ENCODE measurements at regions not wholly inside any gene's neighbourhood (a gene's known extent, or its start where the extent isn't known, plus 50 kb on each side); places are given as distances from the start of the nearest gene placed in this dataset.
"Not testable (repeated sequence)": the region's sequence is repeated elsewhere in the genome, so short reads cannot be mapped to it uniquely, and the experiment has no call there.

- Histone ChIP-seq H3K4me1 (ENCODE audit: insufficient read depth) (no peaks in the 10 kb centered on the region), H3K36me3 (ENCODE audit: insufficient read depth) (no peaks in the 10 kb centered on the region), H3K27ac (ENCODE audit: low read depth) (no peak overlapping the region), H3K4me3 (ENCODE audit: low read depth, low read length) (no peak overlapping the region)
- 94% methylated on average over 7 of the region's 7 CpGs for WGBS
- no peak for DNase-seq (ENCODE audit: extremely low spot score)
Observed at GRCh38 chr2:62407401-62407800, 98.6 kb downstream of the TMEM17 start.

GRCh38 chr2:62406573-62407043, 99.4 kb downstream of the TMEM17 start:
- no peaks in the 10 kb centered on the region for H3K36me3 ChIP-seq (ENCODE audit: insufficient read depth)
- no peak overlapping the region for H3K4me3 ChIP-seq (ENCODE audit: low read depth, low read length)
- no peaks in the 10 kb centered on the region for H3K4me1 ChIP-seq (ENCODE audit: insufficient read depth)
- WGBS, result 85% methylated on average over 3 of the region's 3 CpGs
- DNase-seq (ENCODE audit: extremely low spot score), result no peak
- no peak overlapping the region for H3K27ac ChIP-seq (ENCODE audit: low read depth)

GRCh38 chr2:62404913-62405312, 101.1 kb downstream of the TMEM17 start:
- Histone ChIP-seq H3K4me1 (ENCODE audit: insufficient read depth) (no peaks in the 10 kb centered on the region), H3K4me3 (ENCODE audit: low read depth, low read length) (no peak overlapping the region), H3K36me3 (ENCODE audit: insufficient read depth) (no peaks in the 10 kb centered on the region), H3K27ac (ENCODE audit: low read depth) (no peak overlapping the region)
- no peak for DNase-seq (ENCODE audit: extremely low spot score)
- WGBS, result 69% methylated on average over 5 of the region's 5 CpGs

DNA sequence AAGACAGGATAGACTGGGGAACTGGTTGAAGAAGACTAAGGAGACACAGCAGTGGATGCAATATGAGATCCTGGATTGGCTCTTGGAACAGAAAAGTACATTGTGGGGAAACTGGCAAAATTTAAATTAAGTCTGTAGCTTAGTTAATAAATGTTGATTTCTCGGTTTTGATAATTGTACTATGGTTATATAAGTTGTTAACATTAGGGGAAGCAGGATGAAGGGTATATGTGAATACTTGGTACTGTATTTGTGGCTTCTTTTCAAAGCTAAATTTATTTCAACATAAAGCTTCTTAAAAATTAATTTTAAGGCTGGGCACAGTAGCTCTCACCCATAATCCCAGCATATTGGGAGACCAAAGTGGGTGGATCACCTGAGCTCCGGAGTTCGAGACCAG, 103.8 kb downstream of the TMEM17 start:
- DNase-seq (ENCODE audit: extremely low spot score), result no peak
- 61% methylated on average over 3 of the region's 3 CpGs for WGBS
- H3K27ac ChIP-seq (ENCODE audit: low read depth), result no peak overlapping the region

GRCh38 chr2:62398356-62398755, 107.6 kb downstream of the TMEM17 start:
- no peak overlapping the region for H3K4me3 ChIP-seq (ENCODE audit: low read depth, low read length)
- H3K4me1 ChIP-seq (ENCODE audit: insufficient read depth), result no peaks in the 10 kb centered on the region
- 29% methylated on average over 3 of the region's 3 CpGs for WGBS
- H3K36me3 ChIP-seq (ENCODE audit: insufficient read depth), result no peaks in the 10 kb centered on the region
- DNase-seq (ENCODE audit: extremely low spot score), result no peak
- no peak overlapping the region for H3K27ac ChIP-seq (ENCODE audit: low read depth)

More for the DNA sequence above, 103.8 kb downstream of the TMEM17 start:
- Histone ChIP-seq H3K4me1 (ENCODE audit: insufficient read depth) (no peaks in the 10 kb centered on the region), H3K36me3 (ENCODE audit: insufficient read depth) (no peaks in the 10 kb centered on the region), H3K4me3 (ENCODE audit: low read depth, low read length) (no peak overlapping the region)

- Histone ChIP-seq H3K36me3 (ENCODE audit: insufficient read depth) (no peaks in the 10 kb centered on the region), H3K4me1 (ENCODE audit: insufficient read depth) (no peaks in the 10 kb centered on the region), H3K27ac (ENCODE audit: low read depth) (no peak overlapping the region), H3K4me3 (ENCODE audit: low read depth, low read length) (no peak overlapping the region)
- WGBS, result 72% methylated on average over 2 of the region's 2 CpGs
- DNase-seq (ENCODE audit: extremely low spot score), result no peak
Observed at GRCh38 chr2:62396880-62397279, 109.1 kb downstream of the TMEM17 start.

- no peak for DNase-seq (ENCODE audit: extremely low spot score)
- Histone ChIP-seq H3K27ac (ENCODE audit: low read depth) (no peak overlapping the region), H3K4me3 (ENCODE audit: low read depth, low read length) (no peak overlapping the region), H3K36me3 (ENCODE audit: insufficient read depth) (no peaks in the 10 kb centered on the region), H3K4me1 (ENCODE audit: insufficient read depth) (no peaks in the 10 kb centered on the region)
- 85% methylated on average over 3 of the region's 3 CpGs for WGBS
Observed at GRCh38 chr2:62393293-62393692, 112.7 kb downstream of the TMEM17 start.

DNA sequence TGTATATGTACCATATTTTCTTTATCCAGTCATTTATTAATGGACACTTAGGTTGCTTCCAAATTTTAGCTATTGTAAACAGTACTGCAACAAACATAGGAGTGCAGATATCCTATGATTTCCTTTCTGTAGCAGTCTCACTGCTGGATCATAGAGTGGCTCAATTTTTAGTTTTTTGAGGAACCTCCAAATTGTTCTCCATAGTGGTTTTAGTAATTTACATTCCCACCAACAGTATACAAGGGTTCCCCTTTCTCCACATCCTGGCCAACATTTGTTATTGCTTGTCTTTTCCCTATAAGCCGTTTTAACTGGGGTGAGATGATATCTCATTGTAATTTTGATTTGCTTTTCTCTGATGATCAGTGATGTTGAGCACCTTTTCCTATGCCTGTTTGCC, 114.3 kb downstream of the TMEM17 start:
- H3K4me3 ChIP-seq (ENCODE audit: low read depth, low read length), result no peak overlapping the region
- no peak overlapping the region for H3K27ac ChIP-seq (ENCODE audit: low read depth)
- no peaks in the 10 kb centered on the region for H3K4me1 ChIP-seq (ENCODE audit: insufficient read depth)
- 64% methylated on average over 1 of the region's 1 CpG for WGBS
- no peak for DNase-seq (ENCODE audit: extremely low spot score)
- H3K36me3 ChIP-seq (ENCODE audit: insufficient read depth), result no peaks in the 10 kb centered on the region

- not testable (repeated sequence) for H3K27ac ChIP-seq (ENCODE audit: low read depth); DNase-seq (ENCODE audit: extremely low spot score); H3K36me3 ChIP-seq (ENCODE audit: insufficient read depth); H3K4me1 ChIP-seq (ENCODE audit: insufficient read depth); H3K4me3 ChIP-seq (ENCODE audit: low read depth, low read length)
- 84% methylated on average over 2 of the region's 2 CpGs for WGBS
Observed at GRCh38 chr2:62386378-62386777, 119.6 kb downstream of the TMEM17 start.

DNA sequence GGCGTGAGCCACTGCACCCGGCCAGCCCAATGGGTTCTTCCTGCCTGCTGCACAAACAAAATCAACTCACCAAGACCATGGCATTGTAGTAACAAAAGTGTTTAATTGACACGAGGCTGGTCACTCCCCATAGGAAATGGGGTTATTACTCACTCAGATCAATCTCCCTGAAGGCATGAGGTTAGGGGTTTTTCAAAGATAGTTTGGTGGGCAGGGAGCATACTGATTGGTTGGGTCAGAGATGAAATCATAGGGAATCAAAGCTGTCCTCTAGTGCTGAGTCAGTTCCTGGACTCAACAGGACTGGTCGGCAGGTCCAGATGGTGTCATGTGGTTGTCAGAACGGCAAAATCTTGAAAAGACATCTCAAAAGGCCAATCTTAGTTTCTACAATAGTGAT, 122.1 kb downstream of the TMEM17 start:
- WGBS, result 87% methylated on average over 5 of the region's 5 CpGs
- Histone ChIP-seq H3K4me1 (ENCODE audit: insufficient read depth) (no peaks in the 10 kb centered on the region), H3K27ac (ENCODE audit: low read depth) (no peak overlapping the region), H3K4me3 (ENCODE audit: low read depth, low read length) (no peak overlapping the region), H3K36me3 (ENCODE audit: insufficient read depth) (no peaks in the 10 kb centered on the region)
- DNase-seq (ENCODE audit: extremely low spot score), result no peak

- no peak for DNase-seq (ENCODE audit: extremely low spot score)
- H3K27ac ChIP-seq (ENCODE audit: low read depth), result no peak overlapping the region
- no peaks in the 10 kb centered on the region for H3K36me3 ChIP-seq (ENCODE audit: insufficient read depth)
- WGBS, result 86% methylated on average over 2 of the region's 2 CpGs
- no peak overlapping the region for H3K4me3 ChIP-seq (ENCODE audit: low read depth, low read length)
- no peaks in the 10 kb centered on the region for H3K4me1 ChIP-seq (ENCODE audit: insufficient read depth)
Observed at GRCh38 chr2:62382757-62383156, 123.2 kb downstream of the TMEM17 start.

GRCh38 chr2:62382122-62382521, 123.9 kb downstream of the TMEM17 start:
- WGBS, result 39% methylated on average over 2 of the region's 2 CpGs
- DNase-seq (ENCODE audit: extremely low spot score), result no peak
- Histone ChIP-seq H3K4me1 (ENCODE audit: insufficient read depth) (no peaks in the 10 kb centered on the region), H3K27ac (ENCODE audit: low read depth) (no peak overlapping the region), H3K36me3 (ENCODE audit: insufficient read depth) (no peaks in the 10 kb centered on the region), H3K4me3 (ENCODE audit: low read depth, low read length) (no peak overlapping the region)

GRCh38 chr2:62381656-62382055, 124.3 kb downstream of the TMEM17 start:
- no peak for DNase-seq (ENCODE audit: extremely low spot score)
- no peak overlapping the region for H3K27ac ChIP-seq (ENCODE audit: low read depth)
- 79% methylated on average over 1 of the region's 1 CpG for WGBS

GRCh38 chr2:62379566-62379965, 126.4 kb downstream of the TMEM17 start:
- 57% methylated on average over 2 of the region's 2 CpGs for WGBS
- no peak overlapping the region for H3K27ac ChIP-seq (ENCODE audit: low read depth)

More at GRCh38 chr2:62381656-62382055, 124.3 kb downstream of the TMEM17 start:
- H3K4me1 ChIP-seq (ENCODE audit: insufficient read depth), result no peaks in the 10 kb centered on the region
- no peaks in the 10 kb centered on the region for H3K36me3 ChIP-seq (ENCODE audit: insufficient read depth)
- no peak overlapping the region for H3K4me3 ChIP-seq (ENCODE audit: low read depth, low read length)

GRCh38 chr2:62375113-62375420, 130.9 kb downstream of the TMEM17 start:
- WGBS, result 83% methylated on average over 1 of the region's 1 CpG
- no peak for DNase-seq (ENCODE audit: extremely low spot score)
- H3K27ac ChIP-seq (ENCODE audit: low read depth), result no peak overlapping the region
- H3K4me3 ChIP-seq (ENCODE audit: low read depth, low read length), result no peak overlapping the region
- no peaks in the 10 kb centered on the region for H3K4me1 ChIP-seq (ENCODE audit: insufficient read depth)
- H3K36me3 ChIP-seq (ENCODE audit: insufficient read depth), result no peaks in the 10 kb centered on the region

More at GRCh38 chr2:62379566-62379965, 126.4 kb downstream of the TMEM17 start:
- DNase-seq (ENCODE audit: extremely low spot score), result no peak
- Histone ChIP-seq H3K4me3 (ENCODE audit: low read depth, low read length) (no peak overlapping the region), H3K4me1 (ENCODE audit: insufficient read depth) (no peaks in the 10 kb centered on the region), H3K36me3 (ENCODE audit: insufficient read depth) (no peaks in the 10 kb centered on the region)
